ENCODE measurements at regions not wholly inside any gene's neighbourhood (a gene's known extent, or its start where the extent isn't known, plus 50 kb on each side); places are given as distances from the start of the nearest gene placed in this dataset.

- no peaks in the 10 kb centered on the region for H3K27me3 ChIP-seq (ENCODE audit: control insufficient read depth in 1 of 2, insufficient read depth in 2 of 2, low read length in 2 of 2)
- CTCF ChIA-PET, result no interaction called here
- no peaks in the 10 kb centered on the region for H3K4me1 ChIP-seq (ENCODE audit: insufficient read depth, low read length)
- Mint-ChIP-seq H3K27me3 (no peaks in the 10 kb centered on the region), H3K9me3 (peaks cover 4% of the 10 kb centered on the region), H3K4me1 (ENCODE audit: low read depth) (no peaks in the 10 kb centered on the region), H3K27ac (no peak overlapping the region), H3K36me3 (ENCODE audit: low read depth) (no peaks in the 10 kb centered on the region), H3K4me3 (no peak overlapping the region)
- intact Hi-C loops (cut with DNase I, micrococcal nuclease), result no loop called here
- no peak for TF ChIP-seq CTCF (IDR thresholded peaks at IDR 0.05)
- H3K4me3 ChIP-seq (ENCODE audit: low read length), result no peak overlapping the region
- ATAC-seq (ENCODE audit: poor library complexity) (no peak), DNase-seq (no peak)
- POLR2A ChIA-PET, result no interaction called here
- no peak overlapping the region for H3K27ac ChIP-seq (ENCODE audit: low read depth in 1 of 2, low read length in 2 of 2)
- H3K9me3 ChIP-seq (ENCODE audit: control insufficient read depth in 1 of 2, insufficient read depth in 1 of 2, low read length in 2 of 2), result peaks cover 3 to 11% of the 10 kb centered on the region in 2 experiments
- no peaks in the 10 kb centered on the region for H3K36me3 ChIP-seq (ENCODE audit: insufficient read depth, low read length)
These were observed 931.1 kb downstream of the C6orf118 start for GRCh38 chr6:164378330-164378729.

- POLR2A ChIA-PET, result interaction anchor here (0.6 kb wide), 1 partner anchor 11 kb away, joined by 3 read pairs; no protein-coding TSS in a partner anchor
- CTCF ChIA-PET, result no interaction called here
- Histone ChIP-seq H3K4me3 (ENCODE audit: low read length) (no peak overlapping the region), H3K36me3 (ENCODE audit: insufficient read depth, low read length) (no peaks in the 10 kb centered on the region), H3K4me1 (ENCODE audit: insufficient read depth, low read length) (no peaks in the 10 kb centered on the region), H3K27ac (ENCODE audit: low read depth in 1 of 2, low read length in 2 of 2) (no peak overlapping the region), H3K27me3 (ENCODE audit: control insufficient read depth in 1 of 2, insufficient read depth in 2 of 2, low read length in 2 of 2) (no peaks in the 10 kb centered on the region), H3K9me3 (ENCODE audit: control insufficient read depth in 1 of 2, insufficient read depth in 1 of 2, low read length in 2 of 2) (peaks cover 3 to 11% of the 10 kb centered on the region in 2 experiments)
- no peak overlapping the region for H3K4me3 Mint-ChIP-seq
- no peak for DNase-seq
- H3K27ac Mint-ChIP-seq, result no peak overlapping the region
- TF ChIP-seq CTCF (IDR thresholded peaks at IDR 0.05), result no peak
- H3K9me3 Mint-ChIP-seq, result peaks cover 4% of the 10 kb centered on the region
- no peaks in the 10 kb centered on the region for H3K27me3 Mint-ChIP-seq
- H3K4me1 Mint-ChIP-seq (ENCODE audit: low read depth), result no peaks in the 10 kb centered on the region
- intact Hi-C loops (cut with DNase I, micrococcal nuclease), result no loop called here
- no peak for ATAC-seq (ENCODE audit: poor library complexity)
- H3K36me3 Mint-ChIP-seq (ENCODE audit: low read depth), result no peaks in the 10 kb centered on the region
These were observed 932.0 kb downstream of the C6orf118 start for GRCh38 chr6:164377348-164377918.

- DNase-seq (no peak), ATAC-seq (ENCODE audit: poor library complexity) (no peak)
- H3K4me3 Mint-ChIP-seq, result no peak overlapping the region
- no peak overlapping the region for H3K27ac Mint-ChIP-seq
- Histone ChIP-seq H3K36me3 (ENCODE audit: insufficient read depth, low read length) (no peaks in the 10 kb centered on the region), H3K9me3 (ENCODE audit: control insufficient read depth in 1 of 2, insufficient read depth in 1 of 2, low read length in 2 of 2) (peaks cover 4 to 7% of the 10 kb centered on the region in 2 experiments), H3K4me3 (ENCODE audit: low read length) (no peak overlapping the region), H3K27me3 (ENCODE audit: control insufficient read depth in 1 of 2, insufficient read depth in 2 of 2, low read length in 2 of 2) (no peaks in the 10 kb centered on the region), H3K27ac (ENCODE audit: low read depth in 1 of 2, low read length in 2 of 2) (no peak overlapping the region), H3K4me1 (ENCODE audit: insufficient read depth, low read length) (no peaks in the 10 kb centered on the region)
- peaks cover 13% of the 10 kb centered on the region for H3K9me3 Mint-ChIP-seq
- no peaks in the 10 kb centered on the region for H3K36me3 Mint-ChIP-seq (ENCODE audit: low read depth)
- no peaks in the 10 kb centered on the region for H3K4me1 Mint-ChIP-seq (ENCODE audit: low read depth)
- TF ChIP-seq CTCF (IDR thresholded peaks at IDR 0.05), result no peak
- ChIA-PET CTCF (no interaction called here), POLR2A (no interaction called here)
- intact Hi-C loops (cut with DNase I, micrococcal nuclease), result no loop called here
- no peaks in the 10 kb centered on the region for H3K27me3 Mint-ChIP-seq
These were observed 938.6 kb downstream of the C6orf118 start for GRCh38 chr6:164370773-164371172.

Measured in CD4-positive, alpha-beta T cell (primary cell).